ENCODE measurements at regions not wholly inside any gene's neighbourhood (a gene's known extent, or its start where the extent isn't known, plus 50 kb on each side); places are given as distances from the start of the nearest gene placed in this dataset.

GRCh38 chr3:124453189-124453588, 277.1 kb upstream of the UMPS start:
- no peak for DNase-seq

GRCh38 chr3:124455891-124456290, 274.4 kb upstream of the UMPS start:
- no peak for DNase-seq

GRCh38 chr3:124456506-124456905, 273.7 kb upstream of the UMPS start:
- DNase-seq: no peak

- no peak for DNase-seq
Measured at GRCh38 chr3:124459678-124460077, 270.6 kb upstream of the UMPS start.

GRCh38 chr3:124461126-124461525, 269.1 kb upstream of the UMPS start:
- no peak for DNase-seq

GRCh38 chr3:124461838-124462632, 268.2 kb upstream of the UMPS start:
- no peak for DNase-seq

- DNase-seq: no peak
Measured at GRCh38 chr3:124463234-124463633, 267.0 kb upstream of the UMPS start.

- peak; percentile 61 for DNase-seq
Measured at GRCh38 chr3:124467980-124468902, 262.0 kb upstream of the UMPS start.

GRCh38 chr3:124469555-124469954, 260.7 kb upstream of the UMPS start:
- no peak for DNase-seq

- no peak for DNase-seq
Measured at GRCh38 chr3:124478830-124479229, 251.4 kb upstream of the UMPS start.

GRCh38 chr3:124483915-124484470, 246.3 kb upstream of the UMPS start:
- DNase-seq: no peak

GRCh38 chr3:124486324-124486723, 243.9 kb upstream of the UMPS start:
- no peak for DNase-seq

- DNase-seq: no peak
Measured at GRCh38 chr3:124489506-124489905, 240.7 kb upstream of the UMPS start.

GRCh38 chr3:124491098-124491497, 239.2 kb upstream of the UMPS start:
- DNase-seq: no peak

GRCh38 chr3:124491875-124492274, 238.4 kb upstream of the UMPS start:
- no peak for DNase-seq

GRCh38 chr3:124492824-124493223, 237.4 kb upstream of the UMPS start:
- DNase-seq: peak; percentile 17

GRCh38 chr3:124496061-124496460, 234.2 kb upstream of the UMPS start:
- DNase-seq: no peak

- no peak for DNase-seq
Measured at GRCh38 chr3:124497487-124497886, 232.8 kb upstream of the UMPS start.

- DNase-seq: no peak
Measured at GRCh38 chr3:124498891-124499290, 231.4 kb upstream of the UMPS start.

- peak; percentile 82 for DNase-seq
Measured at GRCh38 chr3:124504332-124505059, 225.8 kb upstream of the UMPS start.

GRCh38 chr3:124509884-124510283, 220.4 kb upstream of the UMPS start:
- no peak for DNase-seq

- no peak for DNase-seq
Measured at GRCh38 chr3:124510290-124510689, 220.0 kb upstream of the UMPS start.

All from NCI-H1105 (cell line).